GM21786 (cell line): ENCODE measurements at regions not wholly inside any gene's neighbourhood (a gene's known extent, or its start where the extent isn't known, plus 50 kb on each side); places are given as distances from the start of the nearest gene placed in this dataset.
"Not testable (repeated sequence)": the region's sequence is repeated elsewhere in the genome, so short reads cannot be mapped to it uniquely, and the experiment has no call there.

Experiments
- ATAC-seq: cut with Tn5 transposase; IDR thresholded peaks from one replicate; pipeline ENCODE4 v1.9.1; 2021; ENCODE audit not compliant: unreplicated experiment

- no peak for ATAC-seq
These were observed 62.0 kb upstream of the MRPS9 start for GRCh38 chr2:104975851-104976250.

- ATAC-seq = peak; percentile 95
These were observed 61.2 kb upstream of the MRPS9 start for GRCh38 chr2:104976603-104977120.

- no peak for ATAC-seq
These were observed 59.9 kb upstream of the MRPS9 start for GRCh38 chr2:104977958-104978357.

GRCh38 chr2:104979786-104980185 lies 58.1 kb upstream of the MRPS9 start:
- not testable (repeated sequence) for ATAC-seq

GRCh38 chr2:104982111-104982510 lies 55.8 kb upstream of the MRPS9 start:
- no peak for ATAC-seq
